Breast epithelium (tissue), 3 donors: ENCODE measurements at regions not wholly inside any gene's neighbourhood (a gene's known extent, or its start where the extent isn't known, plus 50 kb on each side); places are given as distances from the start of the nearest gene placed in this dataset.

Source experiments
- CTCF ChIP-seq, 3 donors: fragments of 450-650 bp; IDR thresholded peaks; one replicate each; pipeline ENCODE4 v1.5.1; 2016 to 2017; ENCODE audit warnings: antibody characterized with exemption in 3 of 3, mild to moderate bottlenecking in 3 of 3, moderate library complexity in 3 of 3
- POLR2A ChIP-seq: fragments of 450-650 bp; IDR thresholded peaks from one replicate; pipeline ENCODE4 v1.6.1; 2016; ENCODE audit warnings: antibody characterized with exemption, mild to moderate bottlenecking, moderate library complexity

- no peak for TF ChIP-seq CTCF (IDR thresholded peaks at IDR 0.05)
- no peak for TF ChIP-seq POLR2A
These were observed 102.4 kb upstream of the LRIG1 start for GRCh38 chr3:66603151-66603611.
